Astrocyte of the spinal cord (primary cell): ENCODE measurements at regions not wholly inside any gene's neighbourhood (a gene's known extent, or its start where the extent isn't known, plus 50 kb on each side); places are given as distances from the start of the nearest gene placed in this dataset.

Experiments used
- DNase-seq: peaks from one replicate; pipeline ENCODE4 v3.0.0; 2011; ENCODE audit warnings: low read depth, low spot score
- H3K4me3 ChIP-seq: 2 replicates; pipeline ENCODE4 v1.5.1; 2011; ENCODE audit warnings: low read depth, mild to moderate bottlenecking, low read length, moderate library complexity
- CTCF ChIP-seq: IDR thresholded peaks from 2 replicates; pipeline ENCODE4 v1.5.1; 2012; ENCODE audit warnings: low read depth, mild to moderate bottlenecking, low read length, inconsistent platforms
- in situ Hi-C: cut with HindIII; loops from 2 replicates; pipeline ENCODE4 v1.10.0; 2017; ENCODE audit warnings: low sequenced_read_pairs

DNA sequence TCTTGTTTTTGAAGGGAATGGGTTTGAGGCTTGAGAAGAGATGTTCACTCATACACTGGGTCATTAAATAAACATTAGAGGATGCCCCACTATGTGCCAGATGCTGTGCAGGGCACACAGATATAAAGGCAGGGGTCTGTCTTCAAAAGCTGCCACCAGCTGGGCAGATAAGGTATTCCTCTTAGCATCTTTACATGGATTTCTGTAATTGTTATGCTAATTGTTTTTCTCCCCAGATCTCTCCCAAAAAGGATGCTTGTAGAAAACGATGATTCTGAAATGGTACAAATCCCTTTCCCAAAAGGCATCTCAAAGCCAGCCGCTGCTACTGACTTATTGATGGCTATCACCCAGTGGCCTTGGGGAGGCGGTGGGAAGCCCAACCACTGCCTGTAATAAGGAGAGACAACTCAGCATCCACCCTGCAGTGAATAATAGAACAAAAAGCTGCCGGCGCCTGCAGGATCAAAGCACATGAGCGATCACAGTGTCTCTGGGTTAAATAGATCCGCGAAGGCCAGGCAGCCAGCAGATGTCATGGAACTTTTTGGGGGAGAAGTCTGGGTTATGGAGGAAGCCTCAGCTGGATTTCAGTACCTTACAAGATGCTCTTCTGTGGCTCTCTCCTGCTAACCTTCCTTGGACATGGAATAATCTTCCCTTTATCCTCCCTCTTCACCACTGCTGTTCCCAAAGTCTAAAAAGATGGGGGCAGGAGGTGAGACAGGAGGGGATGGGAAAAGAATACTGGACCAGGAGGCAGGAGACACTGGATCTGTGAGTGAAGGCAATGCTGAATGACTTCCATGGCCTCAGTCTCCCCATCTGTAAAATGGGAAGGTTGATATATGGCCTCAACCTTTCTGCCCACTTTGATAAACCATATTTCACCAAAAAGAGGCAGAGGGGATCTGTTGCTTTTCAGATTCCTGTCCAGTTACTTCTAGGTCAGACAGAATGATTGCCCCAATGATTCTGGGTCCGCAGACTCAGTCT, 54.8 kb upstream of the CD34 start:
- DNase-seq, result no peak
- TF ChIP-seq CTCF, result no peak
- no peak overlapping the region for H3K4me3 ChIP-seq
- in situ Hi-C loops, result no loop called here

DNA sequence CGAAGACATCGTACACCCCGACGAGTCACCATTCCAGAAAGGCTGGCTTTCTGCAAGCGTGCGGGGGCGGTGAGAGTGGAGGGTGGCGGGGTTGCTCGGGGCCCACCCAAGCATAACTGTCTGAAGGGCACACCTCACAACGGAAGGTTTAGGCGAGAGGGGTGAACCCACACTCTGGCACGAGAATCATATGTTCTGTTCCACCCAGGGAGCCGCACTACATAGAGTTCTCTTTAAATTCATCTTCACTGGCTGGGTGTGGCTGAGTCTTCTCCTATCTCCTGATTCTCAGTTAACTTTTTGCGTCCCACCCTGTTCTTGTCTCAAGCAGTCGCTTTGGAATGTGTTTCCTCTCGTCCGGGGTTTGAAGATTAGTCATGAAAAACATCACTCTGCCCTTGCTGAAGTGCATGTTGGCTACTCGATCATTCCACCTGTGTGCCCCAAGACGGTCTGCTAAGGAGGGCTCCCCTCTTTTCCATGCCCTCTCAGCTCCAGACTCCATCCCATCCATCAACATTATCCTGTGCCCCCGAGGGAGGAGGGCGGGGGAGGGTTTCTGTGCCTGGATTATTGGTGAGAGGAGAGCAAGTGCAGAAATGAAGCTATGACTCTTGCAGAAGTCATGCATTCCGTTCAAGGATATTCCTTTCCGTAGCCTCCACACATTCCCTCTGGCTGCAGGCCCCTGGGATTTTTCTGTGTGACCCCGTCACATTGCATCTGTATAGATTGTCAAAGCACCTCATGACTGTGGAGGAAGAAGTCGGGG, 53.5 kb upstream of the CD34 start:
- in situ Hi-C loops, result no loop called here
- no peak for TF ChIP-seq CTCF
- no peak for DNase-seq
- H3K4me3 ChIP-seq, result no peak overlapping the region

DNA sequence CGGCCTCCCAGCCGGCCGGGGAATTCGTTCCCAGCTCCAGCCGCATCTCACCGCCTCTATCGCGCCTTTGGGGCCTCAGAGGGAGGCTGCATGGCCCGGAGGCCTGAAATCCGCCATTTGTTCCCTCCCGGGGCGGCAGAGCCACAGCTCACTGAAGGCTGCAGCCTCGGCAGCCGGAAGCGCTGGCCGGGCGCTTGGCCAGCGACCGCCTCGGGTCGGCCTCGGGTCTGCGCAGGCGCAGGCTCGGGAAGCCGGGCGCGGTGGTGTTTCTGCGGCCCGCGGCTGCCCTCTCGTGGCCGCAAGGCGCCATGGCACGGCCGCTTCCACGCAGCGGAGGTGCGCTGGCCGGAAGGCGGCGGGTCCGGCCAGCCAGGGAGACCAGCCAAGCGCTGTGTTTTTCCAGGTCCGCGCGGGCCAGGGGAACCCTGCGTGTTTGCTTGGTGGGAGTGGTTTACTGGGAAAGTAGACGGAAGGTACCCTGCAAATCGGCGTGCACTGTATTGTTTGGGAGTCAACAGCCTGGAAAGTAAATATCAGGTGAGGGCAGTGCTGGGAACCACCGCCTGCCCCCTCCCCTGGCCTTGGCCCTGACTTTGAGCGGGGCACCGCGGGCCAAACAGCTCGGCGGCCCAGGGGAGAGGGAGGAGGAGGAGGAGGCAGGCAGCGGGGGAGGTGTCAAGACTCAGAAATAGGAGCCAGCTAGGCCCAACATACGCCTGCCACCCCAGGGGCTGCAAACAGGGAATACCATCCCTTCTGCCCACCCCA, 52.7 kb upstream of the CD34 start:
- TF ChIP-seq CTCF, result peak; percentile 86
- in situ Hi-C loops, result no loop called here
- H3K4me3 ChIP-seq, result peak overlapping the region; percentile 39
- DNase-seq, result peak; percentile 86

GRCh38 chr1:207962716-207963426, 51.9 kb upstream of the CD34 start:
- DNase-seq, result peak; percentile 26

More at GRCh38 chr1:207962716-207963426, 51.9 kb upstream of the CD34 start:
- TF ChIP-seq CTCF, result no peak
- peak overlapping the region; percentile 39 for H3K4me3 ChIP-seq
- in situ Hi-C loops, result no loop called here
